ENCODE measurements at regions not wholly inside any gene's neighbourhood (a gene's known extent, or its start where the extent isn't known, plus 50 kb on each side); places are given as distances from the start of the nearest gene placed in this dataset.

DNA sequence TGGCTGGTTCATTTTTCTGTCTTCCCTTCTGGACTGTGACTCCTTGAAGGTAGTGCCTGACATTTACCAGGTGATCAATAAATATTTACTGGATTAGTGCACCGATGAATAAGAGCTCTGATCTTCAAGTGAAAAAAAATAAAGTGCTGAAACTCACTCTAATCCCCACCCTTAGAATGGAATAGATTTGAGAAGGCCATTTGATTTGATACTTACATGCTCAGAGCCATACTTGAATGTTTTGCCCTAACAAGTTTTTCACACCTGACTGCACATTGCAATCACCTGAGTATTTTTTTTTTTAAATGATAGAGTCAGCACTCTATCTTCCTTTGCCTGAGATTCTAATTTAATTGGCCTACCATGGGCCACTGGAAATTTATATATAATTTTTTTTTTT lies 105.7 kb downstream of the LRRC70 start:
- no peak for TF ChIP-seq POLR2A (IDR thresholded peaks at IDR 0.05)
- TF ChIP-seq, protein P1, sequence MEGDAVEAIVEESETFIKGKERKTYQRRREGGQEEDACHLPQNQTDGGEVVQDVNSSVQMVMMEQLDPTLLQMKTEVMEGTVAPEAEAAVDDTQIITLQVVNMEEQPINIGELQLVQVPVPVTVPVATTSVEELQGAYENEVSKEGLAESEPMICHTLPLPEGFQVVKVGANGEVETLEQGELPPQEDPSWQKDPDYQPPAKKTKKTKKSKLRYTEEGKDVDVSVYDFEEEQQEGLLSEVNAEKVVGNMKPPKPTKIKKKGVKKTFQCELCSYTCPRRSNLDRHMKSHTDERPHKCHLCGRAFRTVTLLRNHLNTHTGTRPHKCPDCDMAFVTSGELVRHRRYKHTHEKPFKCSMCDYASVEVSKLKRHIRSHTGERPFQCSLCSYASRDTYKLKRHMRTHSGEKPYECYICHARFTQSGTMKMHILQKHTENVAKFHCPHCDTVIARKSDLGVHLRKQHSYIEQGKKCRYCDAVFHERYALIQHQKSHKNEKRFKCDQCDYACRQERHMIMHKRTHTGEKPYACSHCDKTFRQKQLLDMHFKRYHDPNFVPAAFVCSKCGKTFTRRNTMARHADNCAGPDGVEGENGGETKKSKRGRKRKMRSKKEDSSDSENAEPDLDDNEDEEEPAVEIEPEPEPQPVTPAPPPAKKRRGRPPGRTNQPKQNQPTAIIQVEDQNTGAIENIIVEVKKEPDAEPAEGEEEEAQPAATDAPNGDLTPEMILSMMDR (IDR thresholded peaks at IDR 0.05): no peak
